Sigmoid colon (tissue), 6 donors: ENCODE measurements at regions not wholly inside any gene's neighbourhood (a gene's known extent, or its start where the extent isn't known, plus 50 kb on each side); places are given as distances from the start of the nearest gene placed in this dataset.

ENCODE experiments used
- DNase-seq: peaks from one replicate; pipeline ENCODE4 v3.0.0-alpha.2; 2019
- H3K27ac ChIP-seq, 4 donors: fragments of 200-600 bp; sonication (generic); one replicate each; pipeline ENCODE4 v1.5.1; 2016 to 2019; ENCODE audit warnings: mild to moderate bottlenecking in 1 of 4
- H3K27me3 ChIP-seq, 3 donors: fragments of 200-600 bp; sonication (generic); one replicate each; pipeline ENCODE4 v1.5.1; 2019; ENCODE audit warnings: mild to moderate bottlenecking in 1 of 3
- H3K36me3 ChIP-seq, 4 donors: fragments of 200-600 bp; sonication (generic); one replicate each; pipeline ENCODE4 v1.5.1; 2016 to 2019
- H3K4me1 ChIP-seq, 4 donors: fragments of 200-600 bp; sonication (generic); one replicate each; pipeline ENCODE4 v1.5.1; 2017 to 2019
- H3K4me3 ChIP-seq, 4 donors: fragments of 200-600 bp; sonication (generic); one replicate each; pipeline ENCODE4 v1.5.1; 2017 to 2019; ENCODE audit warnings: mild to moderate bottlenecking in 2 of 4, moderate library complexity in 1 of 4
- H3K9me3 ChIP-seq, 4 donors: fragments of 200-600 bp in 3 of 4; sonication (generic) in 3 of 4; one replicate each; pipeline versions ENCODE4 v1.5.1 to v1.6.1; 2013 to 2019
- CTCF ChIP-seq, 4 experiments: fragments of 450-650 bp in 3 of 4; fragments of 200-600 bp in 1 of 4; IDR thresholded peaks; one replicate each; pipeline ENCODE4 v1.5.1; 2016 to 2019; ENCODE audit warnings: antibody characterized with exemption in 4 of 4, mild to moderate bottlenecking in 3 of 4, moderate library complexity in 2 of 4
- EP300 ChIP-seq, 4 donors: sonication (generic); formaldehyde crosslinking; IDR thresholded peaks; one replicate each; pipeline ENCODE4 v1.6.1; 2017; ENCODE audit warnings: antibody characterized with exemption in 4 of 4
- POLR2A ChIP-seq, 2 donors: fragments of 450-650 bp; IDR thresholded peaks; one replicate each; pipeline ENCODE4 v1.6.1; 2016; ENCODE audit warnings: antibody characterized with exemption in 2 of 2, mild to moderate bottlenecking in 2 of 2, moderate library complexity in 2 of 2
- POLR2AphosphoS5 ChIP-seq, 4 donors: sonication (generic); formaldehyde crosslinking; IDR thresholded peaks; one replicate each; pipeline ENCODE4 v1.6.1; 2017; ENCODE audit warnings: antibody characterized with exemption in 4 of 4
- WGBS, 2 donors: extraction: QIAGEN DNeasy Blood & Tissue Kit; methylation state at CpG; one replicate each; pipeline ENCODE4 v1.1.7; 2013; 5-methylcytosine and 5-hydroxymethylcytosine counted together
- intact Hi-C: fragments of 100-400 bp; cut with DNase I; formaldehyde crosslinking; loops from one replicate; pipeline ENCODE4 v1.15.1; 2023
- donor health status: healthy with polysubstance abuse.
- donor health status: healthy.

- intact Hi-C loops = no loop called here
- 89 to 94% methylated on average over 4 of the region's 4 CpGs for WGBS, 2 donors
Observed at GRCh38 chr5:68403301-68403700, 187.7 kb downstream of the PIK3R1 start.

GRCh38 chr5:68404246-68404645 is 188.7 kb downstream of the PIK3R1 start:
- H3K36me3 ChIP-seq = no peaks in the 10 kb centered on the region
- TF ChIP-seq EP300 (IDR thresholded peaks at IDR 0.05) = no peak
- TF ChIP-seq CTCF (IDR thresholded peaks at IDR 0.05) = no peak
- no peak for TF ChIP-seq POLR2AphosphoS5 (IDR thresholded peaks at IDR 0.05)
- no peak for TF ChIP-seq POLR2A (IDR thresholded peaks at IDR 0.05)
- no peak overlapping the region for H3K27ac ChIP-seq
- DNase-seq = no peak
- H3K4me3 ChIP-seq = no peak overlapping the region
- intact Hi-C loops = no loop called here
- H3K4me1 ChIP-seq = no peaks in the 10 kb centered on the region
- H3K9me3 ChIP-seq = no peaks in the 10 kb centered on the region
- no peaks in the 10 kb centered on the region for H3K27me3 ChIP-seq

More at GRCh38 chr5:68403301-68403700, 187.7 kb downstream of the PIK3R1 start:
- Histone ChIP-seq H3K27ac (no peak overlapping the region), H3K4me3 (no peak overlapping the region), H3K9me3 (peaks cover 0 to 3% (median 0%) of the 10 kb centered on the region in 4 donors), H3K4me1 (no peaks in the 10 kb centered on the region), H3K27me3 (no peaks in the 10 kb centered on the region), H3K36me3 (no peaks in the 10 kb centered on the region)
- no peak for TF ChIP-seq POLR2AphosphoS5 (IDR thresholded peaks at IDR 0.05)
- TF ChIP-seq EP300 (IDR thresholded peaks at IDR 0.05) = no peak
- no peak for TF ChIP-seq POLR2A (IDR thresholded peaks at IDR 0.05)
- no peak for TF ChIP-seq CTCF (IDR thresholded peaks at IDR 0.05)
- DNase-seq = no peak

- H3K9me3 ChIP-seq = no peaks in the 10 kb centered on the region
- no peaks in the 10 kb centered on the region for H3K4me1 ChIP-seq
- H3K27ac ChIP-seq = no peak overlapping the region
- no peaks in the 10 kb centered on the region for H3K27me3 ChIP-seq
- H3K36me3 ChIP-seq = no peaks in the 10 kb centered on the region
- intact Hi-C loops = no loop called here
- no peak for DNase-seq
- WGBS, 2 donors = 28 to 67% methylated on average over 1 of the region's 1 CpG
- TF ChIP-seq CTCF (IDR thresholded peaks at IDR 0.05) (no peak), EP300 (IDR thresholded peaks at IDR 0.05) (no peak), POLR2AphosphoS5 (IDR thresholded peaks at IDR 0.05) (no peak), POLR2A (IDR thresholded peaks at IDR 0.05) (no peak)
- H3K4me3 ChIP-seq = no peak overlapping the region
Observed at GRCh38 chr5:68405026-68405684, 189.6 kb downstream of the PIK3R1 start.

GRCh38 chr5:68405784-68406743 is 190.5 kb downstream of the PIK3R1 start:
- H3K36me3 ChIP-seq = no peaks in the 10 kb centered on the region
- no peak for DNase-seq
- 45 to 58% methylated on average over 4 of the region's 4 CpGs for WGBS, 2 donors
- intact Hi-C loops = no loop called here
- no peak overlapping the region for H3K27ac ChIP-seq
- H3K27me3 ChIP-seq = no peaks in the 10 kb centered on the region
- H3K9me3 ChIP-seq = no peaks in the 10 kb centered on the region
- H3K4me1 ChIP-seq = no peaks in the 10 kb centered on the region
- TF ChIP-seq CTCF (IDR thresholded peaks at IDR 0.05) (no peak), POLR2A (IDR thresholded peaks at IDR 0.05) (no peak), EP300 (IDR thresholded peaks at IDR 0.05) (no peak), POLR2AphosphoS5 (IDR thresholded peaks at IDR 0.05) (no peak)
- no peak overlapping the region for H3K4me3 ChIP-seq
